PC-9 (cell line): ENCODE measurements at regions not wholly inside any gene's neighbourhood (a gene's known extent, or its start where the extent isn't known, plus 50 kb on each side); places are given as distances from the start of the nearest gene placed in this dataset.

Experiments
- EZH2 ChIP-seq: fragments of 200-600 bp; sonication (generic); IDR thresholded peaks from 2 replicates; pipeline ENCODE4 v1.8.0; 2017; ENCODE audit warnings: antibody characterized with exemption, low read depth
- TF ChIP-seq, protein P1 (sequence below): fragments of 200-600 bp; sonication (generic); conservative IDR thresholded peaks from 2 replicates; pipeline ENCODE4 v1.6.1; 2017; ENCODE audit warnings: mixed run types, antibody characterized with exemption, mild to moderate bottlenecking, moderate library complexity

DNA sequence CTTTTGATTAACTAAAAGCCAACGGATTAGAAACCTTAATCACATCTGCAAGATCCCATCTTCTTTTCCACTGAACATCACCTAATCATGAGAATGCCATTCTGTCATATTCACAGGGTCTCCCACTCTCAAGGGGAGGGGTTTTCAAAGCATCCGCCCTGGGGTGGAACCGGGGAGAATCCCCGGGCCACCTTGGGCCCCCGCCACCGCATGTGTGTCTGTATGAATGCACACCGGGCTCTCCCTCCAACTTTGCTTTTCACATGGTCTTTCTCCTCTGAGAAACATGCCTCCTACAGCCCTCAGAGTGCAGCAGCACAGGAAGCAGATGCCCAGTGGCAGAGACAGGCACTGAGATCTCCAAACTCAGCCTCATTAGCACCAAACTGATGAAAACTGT is 233.2 kb upstream of the PPP2R2D start:
- TF ChIP-seq, protein P1, sequence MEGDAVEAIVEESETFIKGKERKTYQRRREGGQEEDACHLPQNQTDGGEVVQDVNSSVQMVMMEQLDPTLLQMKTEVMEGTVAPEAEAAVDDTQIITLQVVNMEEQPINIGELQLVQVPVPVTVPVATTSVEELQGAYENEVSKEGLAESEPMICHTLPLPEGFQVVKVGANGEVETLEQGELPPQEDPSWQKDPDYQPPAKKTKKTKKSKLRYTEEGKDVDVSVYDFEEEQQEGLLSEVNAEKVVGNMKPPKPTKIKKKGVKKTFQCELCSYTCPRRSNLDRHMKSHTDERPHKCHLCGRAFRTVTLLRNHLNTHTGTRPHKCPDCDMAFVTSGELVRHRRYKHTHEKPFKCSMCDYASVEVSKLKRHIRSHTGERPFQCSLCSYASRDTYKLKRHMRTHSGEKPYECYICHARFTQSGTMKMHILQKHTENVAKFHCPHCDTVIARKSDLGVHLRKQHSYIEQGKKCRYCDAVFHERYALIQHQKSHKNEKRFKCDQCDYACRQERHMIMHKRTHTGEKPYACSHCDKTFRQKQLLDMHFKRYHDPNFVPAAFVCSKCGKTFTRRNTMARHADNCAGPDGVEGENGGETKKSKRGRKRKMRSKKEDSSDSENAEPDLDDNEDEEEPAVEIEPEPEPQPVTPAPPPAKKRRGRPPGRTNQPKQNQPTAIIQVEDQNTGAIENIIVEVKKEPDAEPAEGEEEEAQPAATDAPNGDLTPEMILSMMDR: no peak
- no peak for TF ChIP-seq EZH2
